GM19240 (cell line): ENCODE measurements at regions not wholly inside any gene's neighbourhood (a gene's known extent, or its start where the extent isn't known, plus 50 kb on each side); places are given as distances from the start of the nearest gene placed in this dataset.
"Not testable (repeated sequence)": the region's sequence is repeated elsewhere in the genome, so short reads cannot be mapped to it uniquely, and the experiment has no call there.

Experiments
- DNase-seq: peaks from one replicate; pipeline ENCODE4 v3.0.0; 2011; ENCODE audit warnings: low spot score; ENCODE audit not compliant: insufficient read length

GRCh38 chr6:105882121-105882803, 203.9 kb upstream of the PRDM1 start:
- no peak for DNase-seq

- no peak for DNase-seq
These were observed 204.5 kb upstream of the PRDM1 start for GRCh38 chr6:105881608-105882007.

- no peak for DNase-seq
These were observed 206.1 kb upstream of the PRDM1 start for GRCh38 chr6:105880030-105880492.

GRCh38 chr6:105879146-105879545, 207.0 kb upstream of the PRDM1 start:
- DNase-seq, result no peak

GRCh38 chr6:105875974-105876640, 210.0 kb upstream of the PRDM1 start:
- no peak for DNase-seq

GRCh38 chr6:105874835-105875626, 211.1 kb upstream of the PRDM1 start:
- no peak for DNase-seq

- DNase-seq, result no peak
These were observed 212.3 kb upstream of the PRDM1 start for GRCh38 chr6:105873799-105874198.

- DNase-seq, result no peak
These were observed 212.9 kb upstream of the PRDM1 start for GRCh38 chr6:105873211-105873704.

GRCh38 chr6:105872249-105872648, 213.9 kb upstream of the PRDM1 start:
- DNase-seq, result no peak

GRCh38 chr6:105871542-105871941, 214.6 kb upstream of the PRDM1 start:
- no peak for DNase-seq

- DNase-seq, result no peak
These were observed 216.2 kb upstream of the PRDM1 start for GRCh38 chr6:105869835-105870440.

GRCh38 chr6:105868823-105869460, 217.2 kb upstream of the PRDM1 start:
- DNase-seq, result no peak

- no peak for DNase-seq
These were observed 218.3 kb upstream of the PRDM1 start for GRCh38 chr6:105867821-105868220.

GRCh38 chr6:105867277-105867676, 218.9 kb upstream of the PRDM1 start:
- no peak for DNase-seq

GRCh38 chr6:105862936-105863607, 223.1 kb upstream of the PRDM1 start:
- no peak for DNase-seq

GRCh38 chr6:105860927-105861326, 225.2 kb upstream of the PRDM1 start:
- DNase-seq, result not testable (repeated sequence)

- no peak for DNase-seq
These were observed 226.7 kb upstream of the PRDM1 start for GRCh38 chr6:105859457-105859856.

GRCh38 chr6:105858639-105859038, 227.5 kb upstream of the PRDM1 start:
- DNase-seq, result not testable (repeated sequence)

GRCh38 chr6:105855433-105855832, 230.7 kb upstream of the PRDM1 start:
- DNase-seq, result no peak

GRCh38 chr6:105853979-105854378, 232.2 kb upstream of the PRDM1 start:
- DNase-seq, result not testable (repeated sequence)

GRCh38 chr6:105851606-105852005, 234.5 kb upstream of the PRDM1 start:
- no peak for DNase-seq
